HG03378 (cell line): ENCODE measurements at regions not wholly inside any gene's neighbourhood (a gene's known extent, or its start where the extent isn't known, plus 50 kb on each side); places are given as distances from the start of the nearest gene placed in this dataset.
"Not testable (repeated sequence)": the region's sequence is repeated elsewhere in the genome, so short reads cannot be mapped to it uniquely, and the experiment has no call there.

ENCODE experiments used
- ATAC-seq: cut with Tn5 transposase; IDR thresholded peaks from one replicate; pipeline ENCODE4 v1.9.1; 2021; ENCODE audit warnings: mild to moderate bottlenecking, moderate library complexity; ENCODE audit not compliant: unreplicated experiment

DNA sequence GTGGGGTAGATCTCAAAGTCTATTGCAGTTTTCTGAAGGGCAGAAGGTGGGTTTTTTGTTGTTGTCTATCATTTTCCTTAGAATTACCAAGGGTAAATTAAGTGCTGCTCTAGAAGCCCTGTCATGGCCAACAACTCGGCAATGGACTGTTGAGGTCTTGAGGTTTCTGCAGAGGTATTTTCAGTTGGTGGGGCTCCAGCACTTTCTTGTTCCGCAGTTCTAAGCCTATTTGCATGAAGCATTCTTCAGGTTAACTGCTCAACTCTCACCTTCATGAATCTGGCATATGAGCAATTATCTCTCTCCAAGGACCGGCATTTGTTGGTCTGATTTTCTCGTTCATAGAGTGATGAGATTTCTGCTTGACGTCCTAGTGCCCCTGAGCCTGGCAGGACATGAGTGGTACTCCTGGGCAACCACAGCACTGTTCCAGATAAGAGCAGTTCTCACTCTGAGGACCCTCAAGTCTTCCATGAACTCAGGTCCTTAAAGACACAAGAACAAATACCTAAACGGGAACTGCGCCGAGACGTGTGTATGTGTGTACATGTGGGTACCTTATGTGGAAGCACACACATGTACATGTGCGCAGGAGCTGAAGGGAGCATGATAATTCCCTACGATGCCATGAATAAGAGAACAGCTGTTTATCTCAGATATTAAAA lies 544.5 kb downstream of the CSNK1G3 start:
- ATAC-seq: peak; percentile 76

- no peak for ATAC-seq
Measured at GRCh38 chr5:124055751-124056150, 543.8 kb downstream of the CSNK1G3 start.

DNA sequence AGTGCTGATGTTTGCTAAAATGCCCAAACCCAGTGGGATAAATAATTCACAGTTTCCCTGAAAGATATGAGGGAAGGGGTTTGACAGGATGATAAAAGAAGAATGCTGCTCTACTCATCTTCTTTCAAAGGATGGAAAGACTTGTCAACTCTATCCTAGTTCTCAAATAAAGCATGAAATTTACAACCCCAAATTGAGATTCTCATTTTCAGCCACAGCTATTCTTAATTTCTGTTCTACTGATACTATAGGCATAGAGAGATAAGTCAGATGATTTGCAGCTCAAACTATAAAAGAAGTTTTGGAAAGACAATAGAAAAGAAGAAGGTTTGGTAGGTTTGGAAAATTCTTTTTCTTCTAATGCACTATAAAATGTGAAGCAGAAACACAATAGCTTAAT lies 542.6 kb downstream of the CSNK1G3 start:
- no peak for ATAC-seq

GRCh38 chr5:124053340-124053739 lies 541.4 kb downstream of the CSNK1G3 start:
- ATAC-seq: no peak

DNA sequence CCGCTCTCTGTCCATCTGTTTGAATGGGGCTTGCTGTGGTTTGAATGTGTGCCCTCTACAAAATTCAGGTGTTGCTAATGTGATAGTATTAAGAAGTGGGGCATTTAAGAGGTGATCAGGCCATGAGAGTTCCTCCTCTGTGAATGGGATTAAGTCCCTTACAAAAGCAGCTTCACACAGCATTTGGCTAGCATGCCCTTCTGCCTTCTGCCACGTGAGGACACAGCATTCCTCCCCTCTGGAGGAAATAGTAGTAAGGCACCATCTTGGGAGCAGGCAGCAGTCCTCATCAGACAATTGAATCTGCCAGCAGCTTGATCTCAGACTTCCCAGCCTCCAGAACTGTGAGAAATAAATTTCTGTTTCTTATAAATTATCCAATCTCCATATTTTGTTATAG lies 540.2 kb downstream of the CSNK1G3 start:
- no peak for ATAC-seq

GRCh38 chr5:124050120-124050770 lies 538.3 kb downstream of the CSNK1G3 start:
- ATAC-seq: no peak

DNA sequence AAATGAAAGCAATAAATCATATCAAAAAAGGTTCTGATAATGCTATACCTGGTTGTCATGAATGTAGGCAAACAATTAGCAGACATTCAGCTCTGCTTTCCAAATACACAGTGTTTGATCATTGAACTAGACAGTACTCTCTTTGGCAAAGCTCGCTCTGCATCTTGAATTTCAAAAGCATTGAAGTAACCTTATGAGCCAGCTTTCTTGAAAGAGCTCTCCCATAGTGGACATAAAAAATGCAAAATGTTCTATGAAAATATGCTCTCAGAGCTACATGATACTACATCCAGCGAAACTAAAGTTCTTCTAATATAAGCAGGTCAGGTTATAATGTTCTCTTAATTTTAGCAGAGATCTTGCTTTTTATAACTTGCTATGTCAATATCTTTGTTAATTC lies 533.4 kb downstream of the CSNK1G3 start:
- ATAC-seq: no peak

DNA sequence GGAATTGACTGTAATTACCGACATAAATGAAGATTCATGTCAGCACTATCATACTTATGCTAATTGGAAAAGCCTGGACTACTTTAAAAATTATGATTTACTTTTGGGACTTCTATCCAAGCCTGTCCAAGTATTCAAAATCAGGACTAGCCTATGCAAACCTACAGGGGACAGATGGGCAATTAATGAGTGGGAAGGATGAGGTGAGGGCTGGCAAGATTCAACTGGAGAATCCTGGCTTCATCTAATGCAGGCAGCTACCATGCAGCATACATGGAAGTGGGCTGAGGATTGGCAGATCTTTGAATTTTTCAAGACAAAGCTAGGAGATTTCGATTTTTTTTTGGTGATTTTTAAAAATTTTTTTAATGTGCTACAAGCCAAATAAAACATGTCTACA lies 532.6 kb downstream of the CSNK1G3 start:
- ATAC-seq: no peak

DNA sequence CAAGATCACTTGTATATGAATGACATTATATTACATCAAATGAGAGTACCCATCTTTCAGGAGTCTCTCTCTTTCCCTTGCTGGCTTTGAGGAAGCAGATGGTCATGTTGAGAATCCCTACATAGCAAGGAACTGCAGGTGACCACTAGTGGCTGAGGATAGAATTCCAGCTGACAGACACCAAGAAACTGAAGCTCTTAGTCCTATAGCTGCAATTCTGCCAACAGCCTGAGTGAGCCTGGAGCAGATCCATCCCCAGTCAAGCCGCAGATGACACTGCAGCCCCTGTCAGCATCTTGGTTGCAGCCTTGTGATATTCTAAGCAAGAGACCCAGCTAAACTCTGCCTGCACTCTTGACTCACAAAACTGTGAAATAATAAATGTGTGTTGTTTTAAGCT lies 531.5 kb downstream of the CSNK1G3 start:
- no peak for ATAC-seq

DNA sequence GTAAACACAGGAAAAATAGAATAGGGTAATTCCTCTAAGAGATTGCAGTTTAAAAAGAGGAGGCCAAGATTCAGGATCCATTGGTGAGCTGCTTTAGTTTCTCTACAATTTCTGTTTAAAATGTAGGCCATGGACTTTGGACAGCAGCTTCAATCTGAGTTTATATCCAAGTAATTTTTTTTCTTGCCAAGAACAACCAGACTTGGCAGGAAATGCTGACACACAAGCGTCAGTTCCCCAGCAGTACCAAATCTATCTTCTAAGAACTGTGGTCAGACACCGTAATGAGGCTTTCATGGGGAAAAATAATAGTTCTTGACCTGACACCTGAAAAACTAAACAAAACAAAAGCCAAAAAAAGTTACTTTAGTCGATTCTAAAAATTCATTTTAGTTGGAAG lies 528.8 kb downstream of the CSNK1G3 start:
- no peak for ATAC-seq

DNA sequence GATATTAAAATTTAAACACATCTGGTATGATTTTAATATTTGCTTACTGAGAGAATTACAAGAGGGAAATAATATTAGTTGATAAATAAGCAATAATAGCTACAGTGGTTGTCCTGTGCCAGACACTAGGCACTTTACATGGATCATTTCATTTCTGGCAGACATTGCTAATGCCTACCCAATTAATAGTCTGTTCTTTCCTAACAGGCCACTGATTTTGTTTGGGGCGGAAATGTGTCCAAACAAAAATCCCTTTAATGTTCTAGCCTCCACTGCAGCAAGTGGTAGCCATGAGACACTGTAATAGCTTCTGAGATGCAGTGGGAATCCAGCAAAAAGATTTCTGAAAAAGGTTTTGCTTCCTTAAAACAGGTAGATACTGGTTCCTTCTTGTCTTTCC lies 527.4 kb downstream of the CSNK1G3 start:
- ATAC-seq: no peak

GRCh38 chr5:124036786-124037185 lies 524.8 kb downstream of the CSNK1G3 start:
- ATAC-seq: no peak

DNA sequence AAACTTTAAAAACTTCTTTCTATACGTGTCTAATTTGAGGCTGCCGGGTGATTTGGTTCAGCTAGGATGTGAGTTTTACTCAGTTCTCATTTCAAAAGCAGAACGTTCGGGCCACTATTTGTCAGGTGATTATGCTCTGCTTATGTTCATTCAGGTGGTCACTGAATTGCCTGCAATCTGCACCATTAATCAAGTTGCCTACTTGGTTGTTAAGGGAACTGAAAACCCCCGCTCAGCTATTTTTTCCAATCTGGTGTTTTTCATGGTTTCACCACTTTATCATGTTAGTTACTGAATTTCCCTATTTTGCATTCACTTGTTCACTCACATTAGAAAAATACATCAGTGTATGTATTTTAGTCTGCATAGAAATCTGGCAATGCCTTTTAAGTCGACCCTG lies 523.0 kb downstream of the CSNK1G3 start:
- ATAC-seq: peak; percentile 98

GRCh38 chr5:124034083-124034700 lies 522.2 kb downstream of the CSNK1G3 start:
- no peak for ATAC-seq

DNA sequence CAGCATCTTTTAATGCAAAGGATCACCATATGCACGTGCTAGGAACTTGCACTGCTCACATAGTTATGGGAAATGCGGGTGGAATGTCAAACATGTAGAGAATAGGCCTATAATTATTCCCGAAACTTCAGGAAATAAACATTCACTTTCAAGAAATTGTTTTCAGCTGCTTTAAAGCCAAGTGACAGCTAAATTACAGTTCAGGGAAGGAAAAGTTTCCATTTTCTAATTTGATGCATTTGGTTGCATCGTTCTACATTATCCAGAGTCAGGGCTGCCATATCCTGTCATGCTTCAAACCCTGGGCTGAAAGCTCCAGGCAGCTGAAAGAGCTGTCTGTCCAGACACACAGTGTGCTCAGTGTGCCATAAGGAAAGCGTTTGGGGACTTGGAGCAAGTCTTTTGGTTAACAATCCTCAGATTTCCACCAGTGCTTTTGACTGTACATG lies 518.1 kb downstream of the CSNK1G3 start:
- ATAC-seq: no peak

DNA sequence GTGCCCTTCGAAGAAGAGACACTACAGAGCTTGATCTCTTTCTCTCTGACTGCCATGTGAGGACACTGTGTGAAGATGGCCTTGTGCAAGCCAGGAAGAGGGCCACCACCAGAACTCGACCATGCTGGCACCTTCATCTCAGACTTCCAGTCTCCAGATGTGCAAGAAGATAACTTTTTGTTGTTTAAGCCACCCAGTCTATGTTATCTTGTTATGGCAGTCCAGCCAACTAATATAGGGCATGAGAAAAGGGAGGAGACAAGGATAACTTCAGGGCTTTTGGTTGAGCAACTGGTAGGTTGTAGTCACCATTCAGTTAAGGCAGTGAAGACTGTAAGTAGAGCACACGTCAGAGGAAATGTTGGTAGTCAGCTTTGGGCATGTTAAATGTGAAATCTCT lies 515.5 kb downstream of the CSNK1G3 start:
- ATAC-seq: no peak

DNA sequence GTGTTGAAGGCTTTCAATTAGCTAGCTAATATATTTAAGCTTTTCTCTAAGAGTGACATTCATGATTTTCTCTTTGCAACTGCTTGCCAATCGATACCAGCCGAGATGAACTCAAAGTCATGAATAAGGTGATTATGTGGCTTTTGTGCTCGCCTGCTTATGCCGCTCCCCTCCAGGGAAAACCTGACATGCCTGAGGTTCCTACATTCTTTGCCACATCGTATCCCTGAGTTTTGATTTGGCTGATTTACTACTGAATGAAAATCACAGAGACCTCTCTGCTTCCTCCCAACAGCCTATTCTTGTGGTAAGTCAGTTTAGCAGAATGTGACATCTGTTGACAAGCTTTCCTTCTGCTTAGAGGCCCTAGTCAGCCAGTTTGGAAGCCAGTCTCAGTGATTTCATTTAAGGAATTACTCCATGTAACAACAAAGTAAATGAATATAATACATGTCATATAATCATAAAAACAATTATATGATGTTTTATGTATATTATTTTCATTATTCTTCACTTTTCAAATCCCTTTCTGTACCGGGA lies 513.4 kb downstream of the CSNK1G3 start:
- no peak for ATAC-seq

DNA sequence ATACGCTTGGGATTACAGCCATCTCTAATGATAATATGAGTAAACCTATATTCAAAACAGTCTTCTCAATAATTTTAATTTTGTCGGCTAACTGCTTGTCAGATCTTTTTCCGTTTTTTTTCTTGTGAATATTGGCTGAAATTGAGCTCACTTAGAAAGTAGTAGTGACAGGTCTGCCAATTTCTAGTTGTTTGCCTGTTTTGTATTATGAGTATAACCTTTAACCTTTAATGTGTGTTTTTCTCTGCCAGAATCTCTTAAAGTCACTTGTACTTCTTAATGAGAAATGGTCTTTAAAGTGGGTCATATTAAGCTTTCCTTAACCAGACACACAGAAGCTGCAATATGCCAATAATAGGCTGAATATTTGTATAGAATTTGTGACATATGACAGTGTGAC lies 511.0 kb downstream of the CSNK1G3 start:
- ATAC-seq: no peak

DNA sequence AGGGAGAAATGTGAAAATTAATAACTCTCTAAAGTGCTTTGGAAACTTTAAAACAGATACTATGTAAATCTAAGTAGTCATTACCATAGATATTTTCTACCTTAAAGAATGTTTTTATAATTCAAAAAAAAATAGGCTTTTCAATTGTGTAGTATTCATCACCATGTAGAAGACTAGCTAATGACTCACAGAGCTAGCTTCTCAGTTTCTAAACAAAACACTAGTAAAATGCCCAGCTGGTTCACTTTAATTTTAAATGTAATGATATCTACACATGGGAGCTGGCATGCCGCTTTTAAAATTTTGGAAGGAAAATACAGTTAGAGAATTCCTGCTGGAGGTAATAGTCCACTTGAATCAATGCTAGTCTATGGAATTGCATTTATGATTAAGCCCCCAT lies 509.8 kb downstream of the CSNK1G3 start:
- ATAC-seq: no peak

GRCh38 chr5:124021066-124021641 lies 509.2 kb downstream of the CSNK1G3 start:
- no peak for ATAC-seq

DNA sequence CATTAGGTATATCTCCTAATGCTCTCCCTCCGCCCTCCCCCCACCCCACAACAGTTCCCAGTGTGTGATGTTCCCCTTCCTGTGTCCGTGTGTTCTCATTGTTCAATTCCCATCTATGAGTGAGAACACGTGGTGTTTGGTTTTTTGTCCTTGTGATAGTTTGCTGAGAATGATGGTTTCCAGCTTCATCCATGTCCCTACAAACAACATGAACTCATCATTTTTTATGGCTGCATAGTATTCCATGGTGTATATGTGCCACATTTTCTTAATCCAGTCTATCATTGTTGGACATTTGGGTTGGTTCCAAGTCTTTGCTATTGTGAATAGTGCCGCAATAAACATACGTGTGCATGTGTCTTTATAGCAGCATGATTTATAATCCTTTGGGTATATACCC lies 505.3 kb downstream of the CSNK1G3 start:
- ATAC-seq: not testable (repeated sequence)
